ENCODE measurements at regions not wholly inside any gene's neighbourhood (a gene's known extent, or its start where the extent isn't known, plus 50 kb on each side); places are given as distances from the start of the nearest gene placed in this dataset.

GRCh38 chr1:177355575-177355974 lies 184.8 kb downstream of the BRINP2 start:
- peak; percentile 28; the same call in 1 of the 2 replicates for TF ChIP-seq RAD21 (IDR thresholded peaks at IDR 0.05; ENCODE audit: low read depth)
- TF ChIP-seq EP300 (IDR thresholded peaks at IDR 0.05; ENCODE audit: borderline replicate concordance) = no peak

- TF ChIP-seq TEAD4 (IDR thresholded peaks at IDR 0.05) (no peak), YY1 (IDR thresholded peaks at IDR 0.05; ENCODE audit: low read depth) (no peak), RAD21 (IDR thresholded peaks at IDR 0.05; ENCODE audit: low read depth) (no peak), TAF1 (IDR thresholded peaks at IDR 0.05; ENCODE audit: low read depth) (no peak), CEBPB (IDR thresholded peaks at IDR 0.05) (no peak), EP300 (IDR thresholded peaks at IDR 0.05; ENCODE audit: borderline replicate concordance) (no peak)
These were observed 183.5 kb downstream of the BRINP2 start for GRCh38 chr1:177354247-177354646.

GRCh38 chr1:177351361-177352108 lies 180.8 kb downstream of the BRINP2 start:
- no peak for TF ChIP-seq TAF1 (IDR thresholded peaks at IDR 0.05; ENCODE audit: low read depth)
- no peak for TF ChIP-seq RAD21 (IDR thresholded peaks at IDR 0.05; ENCODE audit: low read depth)
- no peak for TF ChIP-seq REST (IDR thresholded peaks at IDR 0.05; ENCODE audit: low read depth)
- TF ChIP-seq MAX (IDR thresholded peaks at IDR 0.05) = no peak
- TF ChIP-seq CREB1 (IDR thresholded peaks at IDR 0.05; ENCODE audit: low read depth) = no peak

- no peak for TF ChIP-seq REST (IDR thresholded peaks at IDR 0.05; ENCODE audit: low read depth)
- no peak for TF ChIP-seq NFIC (IDR thresholded peaks at IDR 0.05)
- no peak for TF ChIP-seq CREB1 (IDR thresholded peaks at IDR 0.05; ENCODE audit: low read depth)
- no peak for TF ChIP-seq YY1 (IDR thresholded peaks at IDR 0.05; ENCODE audit: low read depth)
- TF ChIP-seq TCF12 (IDR thresholded peaks at IDR 0.05; ENCODE audit: low read depth) = no peak
These were observed 176.1 kb downstream of the BRINP2 start for GRCh38 chr1:177346790-177347359.

DNA sequence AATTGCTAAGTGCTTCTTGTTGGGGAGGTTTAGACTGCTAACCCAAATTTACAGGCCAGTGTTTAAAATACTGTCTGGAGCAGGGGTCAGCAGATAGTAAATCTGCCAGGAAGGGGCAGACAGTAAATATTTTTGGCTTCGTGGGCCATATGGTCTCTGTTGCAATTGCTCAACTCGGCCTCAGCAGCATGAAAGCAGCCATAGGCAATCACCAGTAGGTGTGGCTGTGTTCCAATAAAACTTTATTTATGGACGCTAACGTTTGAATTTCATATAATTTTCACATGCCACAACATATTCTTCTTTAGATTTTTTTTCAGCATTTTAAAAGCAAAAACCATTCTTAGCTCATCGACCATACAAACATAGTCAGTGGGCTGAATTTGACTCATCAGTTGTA lies 172.7 kb downstream of the BRINP2 start:
- TF ChIP-seq FOXM1 (IDR thresholded peaks at IDR 0.05; ENCODE audit: borderline replicate concordance, low read depth) = no peak

GRCh38 chr1:177341773-177342172 lies 171.0 kb downstream of the BRINP2 start:
- no peak for TF ChIP-seq TAF1 (IDR thresholded peaks at IDR 0.05; ENCODE audit: low read depth)
- TF ChIP-seq TCF12 (IDR thresholded peaks at IDR 0.05; ENCODE audit: low read depth) = no peak
- no peak for TF ChIP-seq ZBTB7A (IDR thresholded peaks at IDR 0.05; ENCODE audit: low read depth)
- TF ChIP-seq FOXM1 (IDR thresholded peaks at IDR 0.05; ENCODE audit: borderline replicate concordance, low read depth) = no peak
- no peak for TF ChIP-seq EP300 (IDR thresholded peaks at IDR 0.05; ENCODE audit: borderline replicate concordance)
- TF ChIP-seq CEBPB (IDR thresholded peaks at IDR 0.05) = no peak
- no peak for TF ChIP-seq MAX (IDR thresholded peaks at IDR 0.05)
- TF ChIP-seq REST (IDR thresholded peaks at IDR 0.05; ENCODE audit: low read depth) = no peak
- TF ChIP-seq EGR1 (IDR thresholded peaks at IDR 0.05) = no peak
- no peak for TF ChIP-seq RAD21 (IDR thresholded peaks at IDR 0.05; ENCODE audit: low read depth)
- no peak for TF ChIP-seq TEAD4 (IDR thresholded peaks at IDR 0.05)
- no peak for TF ChIP-seq USF1 (IDR thresholded peaks at IDR 0.05)
- TF ChIP-seq NFIC (IDR thresholded peaks at IDR 0.05) = no peak
- no peak for TF ChIP-seq YY1 (IDR thresholded peaks at IDR 0.05; ENCODE audit: low read depth)
- no peak for TF ChIP-seq CREB1 (IDR thresholded peaks at IDR 0.05; ENCODE audit: low read depth)
